ENCODE measurements at regions not wholly inside any gene's neighbourhood (a gene's known extent, or its start where the extent isn't known, plus 50 kb on each side); places are given as distances from the start of the nearest gene placed in this dataset.

- no peak for TF ChIP-seq ZNF639 (tag by site-specific recombination; IDR thresholded peaks at IDR 0.05)
- no peak for TF ChIP-seq ZNF341 (tag by site-specific recombination; IDR thresholded peaks at IDR 0.05; ENCODE audit: low read depth)
- no peak for TF ChIP-seq ZNF548 (tag by site-specific recombination; IDR thresholded peaks at IDR 0.05)
- H3K4me3 ChIP-seq (ENCODE audit: low read depth, low read length): no peak overlapping the region
- ChIA-PET POLR2A (no interaction called here), CTCF (interaction anchor here (0.7 to 1.4 kb wide), 2 partner anchors 264 to 288 kb away, joined by 5 read pairs; no protein-coding TSS in a partner anchor)
- H3K36me3 ChIP-seq (ENCODE audit: control insufficient read depth in 2 of 2, insufficient read depth in 1 of 2, low read length in 2 of 2): no peaks in the 10 kb centered on the region
- no peaks in the 10 kb centered on the region for H3K9me3 ChIP-seq (ENCODE audit: control insufficient read depth, insufficient read depth, low read depth, low read length)
- no peak overlapping the region for H3K27ac ChIP-seq (ENCODE audit: extremely low read depth, low read depth, low read length)
- no peaks in the 10 kb centered on the region for H3K4me1 ChIP-seq (ENCODE audit: control insufficient read depth, insufficient read depth, low read length)
Observed at GRCh38 chr14:29039171-29039570, 272.6 kb downstream of the FOXG1 start.

GRCh38 chr14:29042551-29042950 is 276.0 kb downstream of the FOXG1 start:
- H3K4me1 ChIP-seq (ENCODE audit: control insufficient read depth, insufficient read depth, low read length): no peaks in the 10 kb centered on the region
- TF ChIP-seq ZNF624 (tag by site-specific recombination; IDR thresholded peaks at IDR 0.05): no peak
- no peak for TF ChIP-seq SCRT2 (tag by site-specific recombination; IDR thresholded peaks at IDR 0.05)
- no peak for TF ChIP-seq ATF2 (tag by site-specific recombination; IDR thresholded peaks at IDR 0.05; ENCODE audit: low read depth)
- no peak for TF ChIP-seq ZNF488 (tag by site-specific recombination; IDR thresholded peaks at IDR 0.05)
- TF ChIP-seq PRDM4 (tag by site-specific recombination; IDR thresholded peaks at IDR 0.05): no peak
- TF ChIP-seq ZFP69B (tag by site-specific recombination; IDR thresholded peaks at IDR 0.05): no peak
- TF ChIP-seq ZFP3 (tag by site-specific recombination; IDR thresholded peaks at IDR 0.05; ENCODE audit: low read depth): no peak
- TF ChIP-seq ZNF114 (tag by site-specific recombination; IDR thresholded peaks at IDR 0.05): no peak
- TF ChIP-seq ZNF596 (tag by site-specific recombination; IDR thresholded peaks at IDR 0.05): no peak
- no peak for TF ChIP-seq ZNF274 (IDR thresholded peaks at IDR 0.05; ENCODE audit: low read length)
- TF ChIP-seq ZNF274 (tag by site-specific recombination; IDR thresholded peaks at IDR 0.05; ENCODE audit: borderline replicate concordance): no peak
- no peak for TF ChIP-seq OVOL3 (tag by site-specific recombination; IDR thresholded peaks at IDR 0.05)
- no peak for TF ChIP-seq ZNF132 (tag by site-specific recombination; IDR thresholded peaks at IDR 0.05; ENCODE audit: borderline replicate concordance)
- no peak for TF ChIP-seq ZNF548 (tag by site-specific recombination; IDR thresholded peaks at IDR 0.05)
- H3K27ac ChIP-seq (ENCODE audit: extremely low read depth, low read depth, low read length): no peak overlapping the region
- CTCF ChIA-PET: no interaction called here
- POLR2A ChIA-PET: no interaction called here
- no peaks in the 10 kb centered on the region for H3K36me3 ChIP-seq (ENCODE audit: control insufficient read depth in 2 of 2, insufficient read depth in 1 of 2, low read length in 2 of 2)
- H3K4me3 ChIP-seq (ENCODE audit: low read depth, low read length): no peak overlapping the region
- H3K9me3 ChIP-seq (ENCODE audit: control insufficient read depth, insufficient read depth, low read depth, low read length): no peaks in the 10 kb centered on the region

- TF ChIP-seq ZNF140 (tag by site-specific recombination; IDR thresholded peaks at IDR 0.05) (no peak), ZNF18 (tag by site-specific recombination; IDR thresholded peaks at IDR 0.05) (no peak), GLIS1 (tag by site-specific recombination; IDR thresholded peaks at IDR 0.05) (no peak), ZNF707 (tag by site-specific recombination; IDR thresholded peaks at IDR 0.05) (no peak)
Observed at GRCh38 chr14:29043737-29044136, 277.1 kb downstream of the FOXG1 start.

More at GRCh38 chr14:29043737-29044136, 277.1 kb downstream of the FOXG1 start:
- Histone ChIP-seq H3K27ac (ENCODE audit: extremely low read depth, low read depth, low read length) (no peak overlapping the region), H3K36me3 (ENCODE audit: control insufficient read depth in 2 of 2, insufficient read depth in 1 of 2, low read length in 2 of 2) (no peaks in the 10 kb centered on the region), H3K9me3 (ENCODE audit: control insufficient read depth, insufficient read depth, low read depth, low read length) (no peaks in the 10 kb centered on the region), H3K4me1 (ENCODE audit: control insufficient read depth, insufficient read depth, low read length) (no peaks in the 10 kb centered on the region), H3K4me3 (ENCODE audit: low read depth, low read length) (no peak overlapping the region)
- ChIA-PET CTCF (no interaction called here), POLR2A (no interaction called here)
